Stimulated activated CD8-positive, alpha-beta memory T cell treated with anti-CD3 and anti-CD28 coated beads, Interleukin-7, amount 100 ng/mL, for 48 hours (primary cell): ENCODE measurements at regions not wholly inside any gene's neighbourhood (a gene's known extent, or its start where the extent isn't known, plus 50 kb on each side); places are given as distances from the start of the nearest gene placed in this dataset.
"Not testable (repeated sequence)": the region's sequence is repeated elsewhere in the genome, so short reads cannot be mapped to it uniquely, and the experiment has no call there.

ENCODE experiments used
- DNase-seq, 2 donors: peaks; one replicate each; pipeline ENCODE4 v3.0.0-alpha.2; 2020; ENCODE audit warnings: low read depth in 1 of 2; ENCODE audit errors: extremely low read depth in 1 of 2

DNA sequence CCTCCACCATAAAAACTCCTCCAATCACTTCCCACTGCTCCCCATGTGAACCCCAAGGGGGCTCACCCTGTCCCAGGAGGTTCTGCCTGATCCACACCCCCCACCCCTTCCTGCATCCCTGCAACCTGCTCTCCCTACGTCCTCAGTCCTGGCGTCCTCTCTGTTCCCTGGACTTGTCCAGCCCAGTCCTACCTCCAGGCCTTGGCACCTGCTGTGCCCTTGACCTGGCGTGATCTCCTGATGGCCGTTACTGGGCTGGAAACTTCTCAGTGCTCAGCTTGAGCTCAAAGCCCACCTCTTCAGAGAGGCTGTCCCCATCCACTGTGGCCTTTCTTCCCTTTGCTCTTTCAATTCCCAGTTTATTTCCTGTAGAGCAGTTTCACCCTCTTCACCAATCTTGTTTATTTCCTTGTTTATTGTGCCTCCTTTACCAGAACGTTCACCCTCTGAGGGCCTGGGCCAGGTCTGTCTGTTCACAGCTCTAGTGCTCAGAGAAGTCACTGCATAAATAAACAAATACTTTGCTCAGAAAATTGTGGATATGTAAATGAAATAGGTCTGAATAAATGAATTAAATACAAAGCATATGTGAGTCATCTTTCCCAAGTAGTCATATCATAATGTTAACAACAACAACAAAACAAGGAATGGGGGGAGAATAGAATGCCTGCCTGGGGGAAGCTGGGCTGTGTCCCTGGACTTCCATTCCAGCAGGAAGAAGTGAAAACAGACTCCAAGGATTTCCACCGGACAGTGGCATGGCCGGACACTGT is 175.7 kb upstream of the SULF2 start:
- no peak for DNase-seq

DNA sequence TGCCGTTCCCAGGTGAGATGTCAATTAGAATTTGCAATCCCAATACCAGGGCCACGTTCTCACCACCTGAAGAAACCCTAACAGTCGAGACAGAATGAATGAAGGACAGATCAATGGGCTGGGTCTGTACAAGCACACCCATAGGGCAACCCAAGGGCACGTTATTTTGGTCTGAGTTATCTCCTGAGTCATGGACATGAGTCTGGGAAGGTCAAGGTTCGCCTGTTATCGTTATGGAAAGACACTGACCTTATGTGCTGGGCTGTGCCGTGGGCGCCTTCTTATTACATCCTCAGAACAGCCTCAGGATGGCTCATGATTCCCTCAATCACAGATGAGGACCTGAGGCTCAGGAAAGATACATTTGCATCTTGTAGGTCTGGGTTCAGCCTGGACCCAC is 175.0 kb upstream of the SULF2 start:
- no peak for DNase-seq

DNA sequence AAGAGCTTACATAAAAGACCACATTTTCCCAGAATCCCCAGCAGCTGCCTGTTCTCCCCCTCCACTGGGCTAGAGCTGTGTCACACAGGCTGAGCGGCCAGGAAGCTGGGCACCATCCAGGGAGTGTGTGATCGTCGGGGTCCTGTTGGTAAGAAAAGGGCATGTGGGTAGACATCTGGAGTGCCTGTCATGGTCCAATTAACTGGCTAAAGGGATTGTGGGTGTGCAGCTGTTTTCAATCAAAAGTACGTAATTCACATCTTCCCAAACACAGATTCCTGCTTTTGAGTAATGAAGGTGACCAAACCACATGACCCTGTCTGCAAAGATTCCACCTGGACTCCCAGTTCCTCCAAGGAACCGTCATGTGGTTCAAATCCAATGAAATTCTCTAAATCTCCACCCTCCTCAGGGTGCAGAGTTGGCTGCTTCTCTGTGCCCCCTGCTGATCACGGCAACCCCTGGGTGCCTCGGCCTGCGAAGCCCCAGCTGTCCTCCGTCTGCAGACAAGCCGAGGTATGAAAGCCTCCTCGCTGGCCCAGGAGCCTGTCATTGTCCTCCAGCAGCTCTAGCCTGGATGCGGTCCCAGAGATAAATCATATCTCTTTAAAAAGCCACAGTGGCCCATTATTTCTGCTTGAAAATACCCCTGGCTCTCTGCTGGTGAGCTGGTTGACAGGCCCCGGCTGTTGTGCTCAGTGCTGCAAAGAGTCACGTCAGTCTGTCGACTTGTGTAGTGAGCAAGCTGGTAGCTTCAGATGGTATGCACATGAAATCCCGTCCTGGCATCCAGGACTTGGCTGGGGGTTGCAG is 172.9 kb upstream of the SULF2 start:
- not testable (repeated sequence) for DNase-seq

DNA sequence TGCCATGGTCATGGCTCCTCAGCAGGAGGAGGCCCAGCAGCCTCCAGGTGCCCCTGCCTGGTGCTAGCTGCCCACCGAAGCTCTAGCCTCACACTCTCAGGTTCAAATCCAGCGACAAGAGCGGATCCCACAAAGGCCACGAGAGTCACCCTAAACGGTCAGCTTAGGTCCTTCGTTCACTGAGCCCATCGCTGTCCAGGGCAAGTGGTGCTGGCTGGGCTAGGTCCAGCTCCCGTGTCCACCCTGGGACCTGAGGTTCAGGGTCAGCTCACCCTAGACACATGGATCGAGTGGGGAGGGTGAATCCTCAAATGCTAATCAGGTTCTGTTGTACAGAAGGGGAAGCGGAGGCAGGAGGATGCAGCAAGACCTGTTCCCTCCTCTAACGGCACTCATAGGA is 171.9 kb upstream of the SULF2 start:
- no peak for DNase-seq

DNA sequence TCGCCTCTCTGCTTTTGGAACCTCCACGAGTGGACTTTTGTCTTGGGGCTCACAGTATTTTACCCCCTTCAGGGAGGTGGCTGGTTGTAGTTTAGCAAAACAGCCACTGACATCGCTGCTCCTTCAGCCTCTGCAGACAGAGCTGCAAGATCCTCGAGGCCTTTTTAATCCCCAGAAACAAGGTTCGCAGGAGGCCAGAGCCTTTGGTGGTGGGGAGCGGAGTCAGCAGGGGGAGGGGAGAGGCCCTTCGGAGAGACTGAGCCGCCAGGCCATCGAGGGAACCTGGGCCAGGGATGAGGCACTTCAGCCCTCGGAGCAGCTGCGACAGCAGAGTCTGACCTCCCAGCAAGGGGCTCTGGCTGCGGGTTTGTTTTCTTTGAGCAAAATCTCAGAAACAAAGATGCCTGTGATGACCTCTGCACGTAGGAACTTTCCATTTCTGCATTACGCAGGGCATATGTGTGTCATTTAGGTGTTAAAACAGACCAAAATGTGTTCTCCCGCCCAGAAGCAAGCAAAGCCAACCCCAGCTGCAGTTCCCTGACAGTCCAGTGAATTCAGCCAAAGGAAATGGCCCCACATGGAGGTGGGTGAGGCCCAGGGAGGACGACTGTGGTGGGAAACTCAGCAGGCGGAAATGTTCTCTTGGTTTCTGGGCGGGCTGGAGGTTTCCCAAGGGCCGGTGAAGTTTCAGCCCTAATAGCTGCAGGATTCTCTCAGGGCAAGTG is 171.2 kb upstream of the SULF2 start:
- no peak for DNase-seq

DNA sequence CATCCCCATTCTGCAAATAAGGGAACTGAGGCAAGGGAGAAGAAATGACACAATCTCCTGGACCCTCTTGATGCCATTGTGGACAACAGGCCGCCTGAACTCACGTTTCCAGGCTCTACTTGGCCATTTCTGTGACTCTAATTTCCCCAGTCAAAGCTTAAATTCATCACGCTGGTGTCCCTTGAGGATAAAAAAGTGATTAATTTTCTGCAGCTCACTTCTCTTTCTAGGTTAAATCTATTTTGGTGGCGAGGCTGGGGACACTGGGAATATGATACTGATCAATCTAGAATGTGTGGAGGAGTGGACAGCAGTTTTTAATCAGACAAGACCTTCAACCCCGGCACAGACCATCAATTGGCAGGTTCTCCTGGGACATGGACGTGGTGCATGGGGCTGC is 168.2 kb upstream of the SULF2 start:
- DNase-seq: no peak

DNA sequence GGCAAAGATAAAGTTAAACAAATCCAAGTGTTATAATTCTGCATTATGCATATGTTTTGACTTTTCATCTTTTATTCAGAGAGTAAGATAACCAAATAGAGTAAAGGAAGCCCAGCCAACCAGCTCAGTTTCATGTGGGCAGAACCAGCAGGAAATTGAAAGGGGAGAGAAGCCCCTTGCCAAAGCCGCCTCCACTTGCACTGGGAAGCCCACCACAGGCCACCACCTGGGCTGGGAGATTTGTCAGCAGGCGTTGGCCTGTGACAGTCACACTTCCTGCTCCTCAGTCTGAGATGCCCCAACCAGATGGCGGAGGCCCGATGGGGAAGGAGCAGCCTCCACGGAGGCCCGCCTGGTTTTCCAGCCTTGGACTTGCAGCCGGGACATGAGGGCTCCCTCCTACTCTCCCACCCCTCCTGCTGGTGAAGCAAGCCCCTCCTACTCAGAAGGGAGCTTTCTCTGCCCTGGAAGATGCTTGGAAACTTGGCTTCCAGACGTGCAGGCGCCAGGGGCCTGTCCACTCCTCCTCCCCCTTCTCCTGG is 166.8 kb upstream of the SULF2 start:
- no peak for DNase-seq

DNA sequence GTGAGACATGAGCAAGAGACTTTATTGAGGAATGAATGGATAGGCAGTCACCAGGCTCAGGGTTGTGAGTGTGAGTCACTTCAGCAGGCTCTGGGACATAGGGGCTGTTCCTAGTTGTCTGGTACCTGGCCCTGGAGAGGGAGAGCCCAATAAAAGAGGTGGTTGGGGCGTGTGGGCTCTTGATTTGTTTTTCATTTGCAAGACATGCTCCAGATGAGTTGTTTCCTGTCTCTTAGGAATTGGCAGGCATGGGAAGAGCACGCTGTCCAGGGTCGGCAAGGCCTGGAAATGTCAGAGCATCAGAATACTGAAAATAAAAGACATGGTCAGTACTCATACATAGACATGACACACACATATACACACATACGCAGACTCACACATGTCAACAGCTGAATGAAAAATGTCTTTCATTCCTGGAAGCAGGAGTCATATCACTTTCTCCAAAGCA is 166.3 kb upstream of the SULF2 start:
- no peak for DNase-seq

DNA sequence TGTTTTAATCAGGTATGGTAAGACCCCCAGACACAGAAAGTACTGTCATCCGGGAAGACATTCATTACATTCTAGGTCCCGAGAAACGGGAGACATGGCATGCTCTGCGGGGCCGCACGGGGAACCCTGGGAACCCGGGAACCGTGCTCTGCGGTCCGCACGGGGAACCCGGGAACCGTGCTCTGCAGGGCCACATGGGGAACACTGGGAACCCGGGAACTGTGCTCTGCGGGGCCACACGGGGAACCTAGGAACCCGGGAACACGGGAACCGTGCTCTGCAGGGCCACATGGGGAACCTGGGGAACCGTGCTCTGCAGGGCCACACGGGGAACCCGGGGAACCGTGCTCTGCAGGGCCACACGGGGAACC is 165.6 kb upstream of the SULF2 start:
- no peak for DNase-seq

DNA sequence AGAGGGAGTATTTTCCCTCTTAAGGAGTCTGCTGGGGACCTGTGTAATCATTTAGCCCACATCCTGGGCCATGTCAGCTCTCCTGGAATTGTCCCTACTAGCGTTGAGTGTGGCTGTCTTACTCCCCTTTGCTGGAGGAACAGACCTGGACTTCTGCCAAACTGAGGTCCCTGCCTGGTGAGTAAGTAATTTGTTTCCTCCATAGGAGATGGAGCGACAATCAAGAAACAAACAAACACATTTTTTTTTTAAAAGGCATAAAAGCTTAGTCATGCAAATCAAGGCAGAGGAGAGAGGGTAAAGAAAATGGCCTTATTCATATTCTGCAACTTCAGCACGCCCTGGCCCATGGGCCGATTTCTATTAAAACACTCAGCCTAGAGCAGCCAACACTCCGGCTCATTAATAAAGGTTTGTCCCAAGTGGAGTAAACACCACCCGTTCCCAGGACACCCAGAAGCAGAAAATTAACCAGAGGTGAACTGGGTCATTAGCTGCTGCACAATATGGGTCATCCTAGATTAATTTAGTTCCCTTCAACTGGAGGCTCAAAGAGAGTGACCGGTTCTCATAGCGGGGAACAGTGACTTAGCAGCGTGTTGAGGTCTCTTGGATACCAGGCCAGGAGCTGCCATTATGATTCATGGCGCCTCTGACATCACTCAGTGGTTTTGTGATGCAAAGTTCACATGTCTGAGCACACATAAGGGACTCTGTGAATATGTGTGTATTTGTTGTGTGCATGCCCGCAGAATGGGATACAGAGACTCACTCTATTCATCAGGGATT is 165.0 kb upstream of the SULF2 start:
- no peak for DNase-seq

DNA sequence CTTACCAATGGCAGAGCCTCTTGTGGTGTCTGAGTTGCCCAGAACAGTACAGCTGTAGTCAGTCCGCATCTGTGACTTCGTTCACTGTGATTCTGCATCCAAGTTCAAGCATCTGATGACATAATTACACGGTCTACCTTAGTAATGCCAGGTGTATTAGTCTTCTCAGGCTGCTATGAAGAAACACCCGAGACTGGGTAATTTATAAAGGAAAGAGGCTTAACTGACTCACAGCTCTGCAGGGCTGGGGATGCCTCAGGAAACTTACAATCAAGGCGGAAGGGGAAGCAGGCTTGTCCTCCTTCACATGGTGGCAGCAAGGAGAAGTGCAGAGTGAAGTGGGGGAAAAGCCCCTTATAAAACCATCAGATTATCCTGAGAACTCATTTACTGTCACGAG is 163.9 kb upstream of the SULF2 start:
- no peak for DNase-seq

DNA sequence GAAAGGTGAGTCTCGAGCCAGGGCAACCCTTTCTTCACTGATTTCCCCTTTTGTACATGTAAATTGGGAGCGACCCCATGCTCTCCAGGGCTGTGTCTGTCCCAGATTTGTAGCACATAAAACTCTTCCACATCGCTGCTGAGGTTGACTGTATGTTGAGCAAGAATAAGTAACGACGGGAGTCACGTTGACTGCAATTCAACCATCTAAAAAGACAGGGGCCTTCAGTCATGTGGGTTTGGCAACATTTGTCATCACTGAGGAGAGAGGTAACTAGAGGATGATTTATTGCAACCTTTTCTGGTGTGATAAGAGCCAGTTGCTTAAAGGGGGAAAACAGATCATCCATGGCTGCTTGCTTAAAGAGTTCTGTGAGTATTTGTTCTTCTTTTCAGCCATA is 159.4 kb upstream of the SULF2 start:
- no peak for DNase-seq

DNA sequence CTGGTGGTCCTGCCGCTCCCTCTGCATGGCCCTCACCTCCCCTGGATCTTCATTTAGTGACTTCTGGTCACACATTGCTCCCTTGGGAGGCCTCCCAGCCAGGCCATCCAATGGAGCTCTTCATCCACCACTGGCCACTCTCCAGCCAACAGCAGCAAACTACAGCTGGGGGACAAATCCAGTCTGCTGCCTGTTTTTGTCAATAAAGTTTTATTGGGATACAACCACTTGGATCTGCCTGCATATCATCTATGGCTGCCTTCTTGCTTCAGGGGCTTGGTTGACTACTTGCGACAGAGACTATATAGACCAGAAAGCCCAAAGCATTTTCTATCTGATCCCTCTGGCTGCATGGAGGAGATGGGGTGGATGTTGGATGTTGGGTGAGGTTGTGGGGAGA is 156.6 kb upstream of the SULF2 start:
- DNase-seq: no peak

DNA sequence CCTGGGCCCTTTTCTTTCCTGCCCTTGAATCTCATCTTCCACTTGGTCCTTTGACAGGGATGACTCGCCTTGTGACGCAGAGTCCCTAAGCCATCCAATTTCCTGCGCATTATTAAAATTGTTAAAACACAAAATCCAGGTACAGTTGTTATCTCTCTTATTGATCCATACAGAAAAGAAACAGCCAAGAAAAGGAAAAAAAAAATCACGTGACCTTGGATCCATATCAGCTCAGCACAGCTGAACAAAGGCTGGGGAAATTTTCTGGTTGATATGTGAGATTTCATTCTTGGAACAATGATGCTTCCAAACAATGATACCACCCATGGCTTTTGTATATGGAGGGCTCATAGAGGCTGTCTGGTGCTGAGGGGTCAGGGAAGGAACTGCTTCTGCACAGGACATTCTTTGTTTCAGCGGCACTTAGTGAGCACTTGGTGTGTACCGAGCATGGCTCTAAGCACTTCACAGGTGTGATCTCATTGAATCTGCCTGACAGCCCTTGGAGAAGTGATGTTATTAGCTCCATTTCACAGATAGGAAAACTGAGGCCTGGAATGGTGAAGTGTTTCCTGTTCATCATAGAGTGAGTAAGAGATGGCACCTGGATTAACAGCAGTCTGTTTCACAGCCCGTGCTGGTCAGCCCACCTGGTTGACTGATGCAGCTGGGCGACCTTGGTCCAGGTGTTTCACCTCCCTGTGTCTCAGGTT is 155.0 kb upstream of the SULF2 start:
- DNase-seq: no peak

DNA sequence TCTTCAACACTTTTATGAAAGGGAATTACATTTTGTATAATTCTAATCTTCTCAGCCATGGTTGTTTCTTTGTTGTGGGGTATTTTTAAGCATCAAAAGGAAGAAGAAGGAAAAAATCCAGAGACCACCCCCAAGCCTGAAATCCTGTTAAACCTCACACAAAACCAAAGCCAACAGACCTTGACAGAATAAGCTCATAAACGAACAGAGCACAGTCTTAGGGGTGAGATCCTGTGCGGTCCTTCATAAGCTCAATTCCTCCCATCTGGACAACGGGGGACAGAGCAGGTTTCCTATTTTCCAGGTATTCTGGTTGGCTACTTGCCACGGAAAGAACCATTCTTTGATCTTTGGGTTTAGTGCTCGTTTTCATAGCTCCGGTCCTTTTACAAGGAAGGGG is 151.3 kb upstream of the SULF2 start:
- DNase-seq: no peak

DNA sequence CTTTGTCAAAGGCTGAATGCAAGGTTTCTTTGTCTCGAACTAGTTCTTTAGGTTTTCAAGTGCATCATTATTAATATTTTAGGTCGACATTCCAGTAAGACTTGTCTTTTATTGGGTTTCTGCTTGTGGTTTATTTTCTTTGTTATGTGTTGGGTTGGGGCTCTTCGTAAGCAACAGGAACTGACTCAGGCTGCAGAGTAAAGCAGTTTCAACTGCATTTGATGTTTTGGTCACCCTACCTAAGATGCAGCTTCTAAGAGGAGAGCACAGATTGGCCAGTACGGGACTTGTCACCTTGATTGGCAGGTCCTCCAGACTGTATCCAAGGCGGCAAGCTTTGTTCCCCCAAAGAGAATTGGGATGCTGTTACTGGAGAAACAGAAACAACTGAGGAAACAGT is 149.5 kb upstream of the SULF2 start:
- DNase-seq: no peak

DNA sequence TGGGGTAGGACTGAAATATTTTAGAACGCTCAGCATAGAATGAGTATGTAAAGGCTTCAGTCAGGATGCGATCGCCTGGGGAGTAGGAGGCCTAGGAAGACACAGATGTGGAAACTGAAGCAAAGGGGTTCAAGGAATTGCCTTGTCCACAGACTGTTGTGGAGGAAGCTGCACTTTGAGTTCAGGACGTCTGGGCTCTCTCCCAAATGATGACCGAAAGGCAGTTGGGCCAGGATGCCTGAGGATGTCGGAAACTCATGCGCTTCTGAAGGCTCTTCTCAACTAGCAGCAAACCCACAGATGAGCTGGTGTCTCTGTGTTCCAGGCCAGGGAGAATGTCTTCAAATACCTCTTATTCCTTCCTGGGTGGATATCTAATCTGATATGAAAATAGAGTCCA is 146.2 kb upstream of the SULF2 start:
- no peak for DNase-seq

DNA sequence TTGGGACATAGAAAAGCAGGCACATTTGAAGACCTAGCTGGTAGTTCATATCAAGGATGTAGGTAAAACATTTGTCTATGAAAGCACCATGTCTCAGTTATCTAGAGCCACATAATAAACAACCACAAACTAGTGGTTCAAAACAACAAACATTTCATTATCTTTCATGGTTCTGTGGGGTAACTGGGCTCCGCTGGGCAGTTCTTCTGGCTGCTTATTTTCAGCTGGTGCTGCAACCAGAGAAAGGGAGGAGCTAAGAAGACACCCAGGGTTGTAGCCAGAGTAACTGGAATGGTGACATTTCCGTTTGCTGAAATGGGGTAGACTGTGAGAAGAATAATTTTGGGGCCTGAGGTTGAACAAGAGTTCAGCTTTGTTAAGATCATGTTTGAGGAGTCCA is 145.7 kb upstream of the SULF2 start:
- DNase-seq: no peak

DNA sequence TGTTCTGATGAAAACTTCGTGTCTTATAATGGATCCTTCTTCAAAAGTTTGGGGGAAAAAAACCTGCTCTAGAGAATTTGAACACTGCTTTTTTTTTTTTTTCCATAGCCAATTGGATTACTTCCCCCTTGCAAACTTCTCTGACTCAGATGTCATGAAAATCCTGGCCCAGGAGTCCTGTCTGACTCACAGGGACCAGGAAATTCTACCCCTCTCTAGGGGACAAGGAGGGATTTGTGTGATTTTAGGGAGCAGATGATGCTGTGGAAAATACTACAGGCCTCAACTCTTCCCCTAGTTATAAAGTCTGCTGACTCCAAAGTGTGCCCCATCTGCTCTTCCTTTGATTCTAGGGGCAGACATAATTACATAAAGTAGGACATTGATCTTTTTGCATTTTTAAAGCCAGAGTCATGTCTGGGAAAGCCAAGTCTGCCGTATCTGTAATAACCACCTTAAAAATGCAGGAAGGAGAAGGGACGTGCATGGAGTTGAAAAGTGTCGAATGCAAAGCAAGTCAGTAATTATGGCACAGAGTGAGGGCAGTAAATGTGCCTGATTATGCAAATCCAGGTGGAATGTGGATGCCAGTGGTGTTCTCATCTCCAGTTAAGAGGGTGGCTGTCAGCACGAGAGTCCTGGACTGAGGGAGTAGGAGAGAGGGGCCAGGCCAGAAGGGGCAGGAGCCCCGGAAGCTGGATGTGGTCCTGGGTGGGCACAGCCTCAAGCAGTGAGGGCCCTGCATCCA is 144.3 kb upstream of the SULF2 start:
- DNase-seq: no peak
